Fibroblast of skin of scalp (primary cell): ENCODE measurements at regions not wholly inside any gene's neighbourhood (a gene's known extent, or its start where the extent isn't known, plus 50 kb on each side); places are given as distances from the start of the nearest gene placed in this dataset.
"Not testable (repeated sequence)": the region's sequence is repeated elsewhere in the genome, so short reads cannot be mapped to it uniquely, and the experiment has no call there.

Source experiments
- DNase-seq: peaks from one replicate; pipeline ENCODE4 v3.0.0-alpha.2; 2013

- no peak for DNase-seq
Observed at GRCh38 chr5:2569176-2569575, 182.3 kb downstream of the IRX2 start.

- no peak for DNase-seq
Observed at GRCh38 chr5:2566284-2566683, 185.2 kb downstream of the IRX2 start.

GRCh38 chr5:2565147-2565546 lies 186.3 kb downstream of the IRX2 start:
- DNase-seq = no peak

- DNase-seq = no peak
Observed at GRCh38 chr5:2563046-2563445, 188.4 kb downstream of the IRX2 start.

GRCh38 chr5:2562036-2562435 lies 189.4 kb downstream of the IRX2 start:
- no peak for DNase-seq

- DNase-seq = no peak
Observed at GRCh38 chr5:2560435-2560834, 191.0 kb downstream of the IRX2 start.

- no peak for DNase-seq
Observed at GRCh38 chr5:2557435-2557834, 194.0 kb downstream of the IRX2 start.

- DNase-seq = no peak
Observed at GRCh38 chr5:2556375-2556966, 195.0 kb downstream of the IRX2 start.

GRCh38 chr5:2553611-2554010 lies 197.9 kb downstream of the IRX2 start:
- no peak for DNase-seq

- no peak for DNase-seq
Observed at GRCh38 chr5:2550509-2550908, 201.0 kb downstream of the IRX2 start.

- no peak for DNase-seq
Observed at GRCh38 chr5:2549900-2550299, 201.6 kb downstream of the IRX2 start.

- no peak for DNase-seq
Observed at GRCh38 chr5:2549354-2549753, 202.1 kb downstream of the IRX2 start.

GRCh38 chr5:2546938-2547337 lies 204.5 kb downstream of the IRX2 start:
- no peak for DNase-seq

- no peak for DNase-seq
Observed at GRCh38 chr5:2544003-2544402, 207.5 kb downstream of the IRX2 start.

GRCh38 chr5:2542821-2543220 lies 208.7 kb downstream of the IRX2 start:
- DNase-seq = no peak

- no peak for DNase-seq
Observed at GRCh38 chr5:2542026-2542425, 209.5 kb downstream of the IRX2 start.

GRCh38 chr5:2538169-2538568 lies 213.3 kb downstream of the IRX2 start:
- DNase-seq = no peak

GRCh38 chr5:2537378-2538145 lies 213.9 kb downstream of the IRX2 start:
- no peak for DNase-seq

- DNase-seq = no peak
Observed at GRCh38 chr5:2536632-2537377, 214.7 kb downstream of the IRX2 start.

GRCh38 chr5:2534970-2535369 lies 216.5 kb downstream of the IRX2 start:
- DNase-seq = no peak

GRCh38 chr5:2534251-2534650 lies 217.2 kb downstream of the IRX2 start:
- DNase-seq = no peak

- DNase-seq = not testable (repeated sequence)
Observed at GRCh38 chr5:2533848-2534247, 217.6 kb downstream of the IRX2 start.

- DNase-seq = no peak
Observed at GRCh38 chr5:2532809-2533208, 218.7 kb downstream of the IRX2 start.

- no peak for DNase-seq
Observed at GRCh38 chr5:2531318-2531717, 220.2 kb downstream of the IRX2 start.
